ENCODE measurements at regions not wholly inside any gene's neighbourhood (a gene's known extent, or its start where the extent isn't known, plus 50 kb on each side); places are given as distances from the start of the nearest gene placed in this dataset.

DNA sequence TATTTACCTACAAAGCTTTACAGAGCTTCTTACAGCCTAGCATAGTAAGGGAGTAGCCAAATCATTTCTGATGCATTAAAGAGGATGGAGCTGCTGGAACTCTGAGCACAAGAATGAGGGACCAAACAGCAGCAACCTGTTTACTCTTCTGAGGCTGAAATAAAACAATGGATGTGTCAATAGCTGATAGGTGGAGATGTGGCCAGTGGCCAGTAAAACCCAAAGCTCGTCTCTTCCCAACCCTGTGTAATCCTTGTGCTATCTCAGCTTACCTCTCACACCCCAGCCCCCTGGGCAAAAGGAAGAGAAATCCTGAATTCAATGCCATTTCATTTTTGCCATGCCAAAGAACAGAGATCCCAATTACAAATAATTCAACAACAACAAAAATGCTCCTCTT, 446.7 kb upstream of the SMIM31 start:
- TF ChIP-seq, protein P1, sequence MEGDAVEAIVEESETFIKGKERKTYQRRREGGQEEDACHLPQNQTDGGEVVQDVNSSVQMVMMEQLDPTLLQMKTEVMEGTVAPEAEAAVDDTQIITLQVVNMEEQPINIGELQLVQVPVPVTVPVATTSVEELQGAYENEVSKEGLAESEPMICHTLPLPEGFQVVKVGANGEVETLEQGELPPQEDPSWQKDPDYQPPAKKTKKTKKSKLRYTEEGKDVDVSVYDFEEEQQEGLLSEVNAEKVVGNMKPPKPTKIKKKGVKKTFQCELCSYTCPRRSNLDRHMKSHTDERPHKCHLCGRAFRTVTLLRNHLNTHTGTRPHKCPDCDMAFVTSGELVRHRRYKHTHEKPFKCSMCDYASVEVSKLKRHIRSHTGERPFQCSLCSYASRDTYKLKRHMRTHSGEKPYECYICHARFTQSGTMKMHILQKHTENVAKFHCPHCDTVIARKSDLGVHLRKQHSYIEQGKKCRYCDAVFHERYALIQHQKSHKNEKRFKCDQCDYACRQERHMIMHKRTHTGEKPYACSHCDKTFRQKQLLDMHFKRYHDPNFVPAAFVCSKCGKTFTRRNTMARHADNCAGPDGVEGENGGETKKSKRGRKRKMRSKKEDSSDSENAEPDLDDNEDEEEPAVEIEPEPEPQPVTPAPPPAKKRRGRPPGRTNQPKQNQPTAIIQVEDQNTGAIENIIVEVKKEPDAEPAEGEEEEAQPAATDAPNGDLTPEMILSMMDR (IDR thresholded peaks at IDR 0.05) = no peak
- no peak for TF ChIP-seq POLR2A (IDR thresholded peaks at IDR 0.05)

All from vagina (tissue), 2 donors.